CD4-positive, alpha-beta T cell treated with Interferon alpha-2 for 1 hour (primary cell): ENCODE measurements at regions not wholly inside any gene's neighbourhood (a gene's known extent, or its start where the extent isn't known, plus 50 kb on each side); places are given as distances from the start of the nearest gene placed in this dataset.

ENCODE experiments used
- DNase-seq, 2 donors: peaks; one replicate each; pipeline ENCODE4 v3.0.0-alpha.2; 2020 to 2022

GRCh38 chr6:91731939-91732338 lies 1145.1 kb upstream of the MAP3K7 start:
- no peak for DNase-seq

- no peak for DNase-seq
Observed at GRCh38 chr6:91730710-91731109, 1143.8 kb upstream of the MAP3K7 start.

GRCh38 chr6:91720324-91720723 lies 1133.5 kb upstream of the MAP3K7 start:
- DNase-seq = no peak

- DNase-seq = no peak
Observed at GRCh38 chr6:91719414-91719813, 1132.5 kb upstream of the MAP3K7 start.

- DNase-seq = no peak
Observed at GRCh38 chr6:91718198-91718597, 1131.3 kb upstream of the MAP3K7 start.

GRCh38 chr6:91717094-91717493 lies 1130.2 kb upstream of the MAP3K7 start:
- no peak for DNase-seq

GRCh38 chr6:91716361-91716760 lies 1129.5 kb upstream of the MAP3K7 start:
- DNase-seq = no peak

GRCh38 chr6:91715171-91715805 lies 1128.4 kb upstream of the MAP3K7 start:
- DNase-seq = no peak

- DNase-seq = no peak
Observed at GRCh38 chr6:91713911-91714310, 1127.0 kb upstream of the MAP3K7 start.

- DNase-seq = no peak
Observed at GRCh38 chr6:91711518-91711917, 1124.6 kb upstream of the MAP3K7 start.

GRCh38 chr6:91710342-91710741 lies 1123.5 kb upstream of the MAP3K7 start:
- DNase-seq = no peak

GRCh38 chr6:91708534-91708933 lies 1121.7 kb upstream of the MAP3K7 start:
- no peak for DNase-seq

GRCh38 chr6:91705646-91706045 lies 1118.8 kb upstream of the MAP3K7 start:
- DNase-seq = no peak

GRCh38 chr6:91704531-91704930 lies 1117.7 kb upstream of the MAP3K7 start:
- no peak for DNase-seq

- no peak for DNase-seq
Observed at GRCh38 chr6:91697010-91697695, 1110.3 kb upstream of the MAP3K7 start.

- no peak for DNase-seq
Observed at GRCh38 chr6:91695221-91695620, 1108.3 kb upstream of the MAP3K7 start.

- no peak for DNase-seq
Observed at GRCh38 chr6:91694016-91694654, 1107.3 kb upstream of the MAP3K7 start.

GRCh38 chr6:91691449-91691848 lies 1104.6 kb upstream of the MAP3K7 start:
- DNase-seq = no peak

- DNase-seq = no peak
Observed at GRCh38 chr6:91683240-91683639, 1096.4 kb upstream of the MAP3K7 start.

GRCh38 chr6:91681296-91681695 lies 1094.4 kb upstream of the MAP3K7 start:
- DNase-seq = no peak

- no peak for DNase-seq
Observed at GRCh38 chr6:91678679-91679446, 1092.0 kb upstream of the MAP3K7 start.

- DNase-seq = no peak
Observed at GRCh38 chr6:91672201-91672600, 1085.3 kb upstream of the MAP3K7 start.

GRCh38 chr6:91669871-91670268 lies 1083.0 kb upstream of the MAP3K7 start:
- no peak for DNase-seq
